Activated CD8-positive, alpha-beta memory T cell treated with anti-CD3 and anti-CD28 coated beads for 36 hours (primary cell): ENCODE measurements at regions not wholly inside any gene's neighbourhood (a gene's known extent, or its start where the extent isn't known, plus 50 kb on each side); places are given as distances from the start of the nearest gene placed in this dataset.

ENCODE experiments used
- CTCF ChIA-PET: fragments of 350-600 bp; sonication (Branson Sonifier 250); formaldehyde crosslinking; loops from one replicate; lab custom pipeline; 2021; ENCODE audit warnings: antibody characterized with exemption; lab: Charles Lee
- POLR2A ChIA-PET: fragments of 350-600 bp; sonication (Branson Sonifier 250); formaldehyde crosslinking; loops from one replicate; lab custom pipeline; 2021; ENCODE audit warnings: antibody characterized with exemption; lab: Charles Lee

DNA sequence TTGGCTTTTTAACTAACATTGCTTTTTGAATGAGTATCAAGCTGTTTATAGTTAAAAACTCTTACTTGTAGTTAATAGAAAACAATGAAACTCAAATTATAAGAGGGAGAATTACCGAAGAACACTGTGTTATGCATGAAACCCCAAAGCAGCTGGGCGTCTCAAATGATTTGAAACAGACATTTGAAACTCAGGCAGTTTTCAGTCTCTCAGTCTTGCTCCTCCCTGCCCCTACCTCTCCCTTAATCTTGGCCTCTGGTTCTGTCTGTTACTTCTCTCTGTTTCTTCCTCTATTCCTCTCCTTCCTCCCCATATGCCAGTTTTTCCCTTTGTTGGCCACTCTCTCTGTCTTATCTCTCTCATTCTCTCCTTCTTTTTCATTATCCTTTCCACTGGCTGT is 118.3 kb upstream of the SYNPR start:
- POLR2A ChIA-PET: no interaction called here
- CTCF ChIA-PET: no interaction called here

GRCh38 chr3:63167113-63167512 is 111.0 kb upstream of the SYNPR start:
- CTCF ChIA-PET: no interaction called here
- POLR2A ChIA-PET: no interaction called here

DNA sequence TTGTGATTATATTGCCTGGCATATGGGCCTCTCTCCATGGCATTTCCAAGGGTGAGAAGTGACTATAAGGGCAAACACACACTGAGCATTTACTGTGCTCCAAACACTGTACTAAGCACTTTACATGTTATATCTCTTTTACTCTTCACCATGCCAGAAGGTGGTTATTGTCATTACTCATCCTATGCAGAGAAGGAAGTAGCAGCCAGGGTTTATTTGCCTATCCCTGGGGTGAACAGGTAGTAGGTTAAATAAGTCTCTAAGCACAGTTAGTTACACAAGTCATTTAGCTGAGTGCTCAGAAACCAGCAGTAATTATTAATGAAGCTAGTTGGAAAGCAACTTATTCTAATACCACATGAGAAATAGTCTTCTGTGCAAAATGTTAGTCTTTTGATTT is 109.9 kb upstream of the SYNPR start:
- ChIA-PET CTCF (no interaction called here), POLR2A (no interaction called here)

GRCh38 chr3:63179862-63180522 is 98.1 kb upstream of the SYNPR start:
- ChIA-PET POLR2A (no interaction called here), CTCF (no interaction called here)

- CTCF ChIA-PET: no interaction called here
- POLR2A ChIA-PET: no interaction called here
Observed at GRCh38 chr3:63192248-63192647, 85.9 kb upstream of the SYNPR start.

DNA sequence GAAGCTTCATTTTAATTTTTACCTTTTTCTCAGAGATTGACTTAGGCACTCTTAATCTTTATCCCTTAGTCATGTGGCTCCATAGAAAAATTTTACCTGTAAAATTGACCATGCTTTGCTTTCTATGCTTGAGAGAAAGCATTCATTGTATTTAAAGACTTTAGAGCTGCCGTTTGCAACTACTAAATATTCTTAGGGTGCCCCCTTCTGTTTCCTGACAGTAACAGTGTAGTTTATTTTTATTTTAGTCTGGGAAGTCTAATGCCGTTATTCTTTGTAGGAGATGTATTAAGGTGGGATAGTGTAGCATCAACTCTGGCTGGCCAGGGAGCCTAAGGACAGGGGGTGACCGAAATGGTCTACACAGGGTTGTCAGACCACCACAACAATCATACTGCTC is 84.5 kb upstream of the SYNPR start:
- ChIA-PET POLR2A (no interaction called here), CTCF (no interaction called here)

DNA sequence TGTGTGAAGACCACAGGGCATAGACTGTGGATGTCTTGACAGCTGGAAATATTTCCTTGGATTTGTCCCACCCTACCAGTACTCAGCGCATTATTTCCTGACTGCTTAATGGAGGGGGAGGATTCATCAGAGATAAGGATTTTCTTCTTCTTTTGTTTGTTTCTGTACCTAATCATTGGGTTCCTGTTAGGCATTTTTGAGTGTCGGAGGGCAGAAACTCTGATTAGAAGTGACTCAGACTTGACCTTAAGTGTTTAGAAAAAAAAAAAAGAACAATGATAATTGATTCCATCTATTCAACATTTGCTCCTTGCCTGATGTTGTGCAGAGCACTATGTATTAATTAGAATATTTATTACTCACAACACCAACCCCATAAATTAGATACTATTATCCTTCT is 78.5 kb upstream of the SYNPR start:
- POLR2A ChIA-PET: no interaction called here
- CTCF ChIA-PET: no interaction called here

GRCh38 chr3:63202529-63202928 is 75.6 kb upstream of the SYNPR start:
- ChIA-PET CTCF (no interaction called here), POLR2A (no interaction called here)

DNA sequence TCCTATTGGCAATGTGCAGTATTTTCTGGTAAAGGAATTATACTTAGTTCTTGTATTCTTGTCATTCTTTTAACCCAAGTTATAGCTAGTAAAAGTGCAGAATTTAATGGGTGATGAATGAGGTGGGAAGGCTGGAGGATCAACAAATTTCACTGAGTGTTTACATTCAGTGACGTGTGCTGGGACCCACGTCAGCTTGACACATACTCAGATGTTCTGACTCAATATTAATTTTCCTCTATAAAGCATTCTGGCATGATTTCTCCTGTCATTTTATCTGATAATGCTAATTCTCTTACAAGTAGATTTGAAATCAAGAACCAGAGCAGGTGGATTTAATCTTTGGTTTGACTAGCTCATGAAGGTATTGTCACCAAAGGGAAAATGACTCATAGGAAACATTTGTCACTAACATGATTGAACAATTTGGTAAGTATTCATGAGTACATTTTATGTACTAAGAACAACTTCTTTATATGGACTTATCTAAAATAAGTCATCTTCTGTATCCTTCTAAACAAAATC is 71.0 kb upstream of the SYNPR start:
- ChIA-PET POLR2A (no interaction called here), CTCF (no interaction called here)

DNA sequence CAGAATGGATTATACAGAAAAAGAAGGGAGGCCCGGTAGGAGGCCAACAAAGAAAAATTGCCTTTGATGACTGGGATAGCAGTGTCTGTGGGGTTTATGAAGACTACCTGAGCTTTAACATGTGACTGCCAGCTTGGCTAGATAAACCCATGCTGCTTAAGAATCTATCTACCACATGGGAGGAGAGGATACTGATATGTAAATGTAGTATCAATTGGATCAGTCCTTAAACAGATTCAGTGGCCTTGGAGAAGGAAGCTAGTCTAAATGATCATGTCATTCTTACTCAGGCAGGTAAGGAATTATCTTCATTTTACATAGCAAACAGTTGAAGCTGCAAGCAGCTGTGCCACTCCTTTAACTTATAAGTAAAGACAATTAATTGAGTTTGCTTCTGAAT is 50.0 kb upstream of the SYNPR start:
- ChIA-PET POLR2A (no interaction called here), CTCF (no interaction called here)
